ENCODE measurements at regions not wholly inside any gene's neighbourhood (a gene's known extent, or its start where the extent isn't known, plus 50 kb on each side); places are given as distances from the start of the nearest gene placed in this dataset.

GRCh38 chr3:28601291-28601690, 252.7 kb upstream of the AZI2 start:
- TF ChIP-seq, protein P1, sequence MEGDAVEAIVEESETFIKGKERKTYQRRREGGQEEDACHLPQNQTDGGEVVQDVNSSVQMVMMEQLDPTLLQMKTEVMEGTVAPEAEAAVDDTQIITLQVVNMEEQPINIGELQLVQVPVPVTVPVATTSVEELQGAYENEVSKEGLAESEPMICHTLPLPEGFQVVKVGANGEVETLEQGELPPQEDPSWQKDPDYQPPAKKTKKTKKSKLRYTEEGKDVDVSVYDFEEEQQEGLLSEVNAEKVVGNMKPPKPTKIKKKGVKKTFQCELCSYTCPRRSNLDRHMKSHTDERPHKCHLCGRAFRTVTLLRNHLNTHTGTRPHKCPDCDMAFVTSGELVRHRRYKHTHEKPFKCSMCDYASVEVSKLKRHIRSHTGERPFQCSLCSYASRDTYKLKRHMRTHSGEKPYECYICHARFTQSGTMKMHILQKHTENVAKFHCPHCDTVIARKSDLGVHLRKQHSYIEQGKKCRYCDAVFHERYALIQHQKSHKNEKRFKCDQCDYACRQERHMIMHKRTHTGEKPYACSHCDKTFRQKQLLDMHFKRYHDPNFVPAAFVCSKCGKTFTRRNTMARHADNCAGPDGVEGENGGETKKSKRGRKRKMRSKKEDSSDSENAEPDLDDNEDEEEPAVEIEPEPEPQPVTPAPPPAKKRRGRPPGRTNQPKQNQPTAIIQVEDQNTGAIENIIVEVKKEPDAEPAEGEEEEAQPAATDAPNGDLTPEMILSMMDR (IDR thresholded peaks at IDR 0.05): no peak
- Mint-ChIP-seq H3K27ac (no peak overlapping the region), H3K4me3 (no peak overlapping the region), H3K9me3 (no peaks in the 10 kb centered on the region), H3K4me1 (no peaks in the 10 kb centered on the region), H3K36me3 (ENCODE audit: low read depth) (no peaks in the 10 kb centered on the region), H3K27me3 (no peaks in the 10 kb centered on the region)
- CTCF ChIA-PET: no interaction called here
- intact Hi-C loops (cut with micrococcal nuclease): no loop called here
- DNase-seq (no peak), ATAC-seq (ENCODE audit: low read depth) (no peak)
- POLR2A ChIA-PET: no interaction called here

DNA sequence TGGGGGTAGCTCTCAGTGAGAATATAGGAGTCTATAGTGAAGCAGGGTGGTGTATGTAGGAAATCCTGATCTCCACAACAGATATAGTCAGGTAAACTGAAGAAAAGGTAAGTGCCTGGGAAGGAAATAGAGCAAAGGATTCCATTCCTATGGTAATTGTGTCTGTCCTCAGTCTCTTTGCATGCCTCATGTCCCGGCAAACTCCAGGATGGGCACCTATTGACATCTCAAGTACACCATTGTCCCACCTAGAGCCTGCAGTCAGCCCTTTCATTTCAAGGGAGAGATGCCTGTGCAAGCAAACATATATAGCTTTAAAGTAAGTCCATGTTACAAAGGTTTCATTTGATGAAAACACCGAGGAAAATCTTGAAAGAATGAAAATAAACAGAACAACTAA, 257.7 kb upstream of the AZI2 start:
- ATAC-seq (ENCODE audit: low read depth): no peak
- no peak for DNase-seq
- ChIA-PET POLR2A (no interaction called here), CTCF (no interaction called here)
- no peaks in the 10 kb centered on the region for H3K27me3 Mint-ChIP-seq
- H3K4me1 Mint-ChIP-seq: no peaks in the 10 kb centered on the region
- no peak overlapping the region for H3K4me3 Mint-ChIP-seq
- no peaks in the 10 kb centered on the region for H3K36me3 Mint-ChIP-seq (ENCODE audit: low read depth)
- TF ChIP-seq, protein P1 (IDR thresholded peaks at IDR 0.05): no peak
- no peak overlapping the region for H3K27ac Mint-ChIP-seq
- intact Hi-C loops (cut with micrococcal nuclease): no loop called here
- no peaks in the 10 kb centered on the region for H3K9me3 Mint-ChIP-seq

DNA sequence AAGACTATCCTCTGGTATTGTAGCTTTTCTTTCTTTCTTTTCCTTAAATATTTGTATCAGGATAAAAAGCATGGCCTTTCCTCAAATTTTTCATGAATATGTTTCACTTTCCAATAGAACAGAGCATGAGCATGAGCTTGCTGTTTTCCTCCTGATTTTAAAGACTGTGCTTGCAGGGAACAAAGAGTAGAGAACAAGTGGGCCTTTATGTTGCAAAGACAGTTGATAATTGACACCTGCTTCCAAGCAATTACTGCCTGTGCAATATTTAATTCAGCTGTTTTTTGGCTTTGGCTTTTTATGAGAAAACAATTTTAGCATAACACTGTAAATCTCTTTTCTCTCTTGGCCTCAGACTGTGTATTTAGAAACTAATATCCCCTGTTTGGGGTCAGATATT, 263.6 kb upstream of the AZI2 start:
- DNase-seq (no peak), ATAC-seq (ENCODE audit: low read depth) (no peak)
- Mint-ChIP-seq H3K4me3 (no peak overlapping the region), H3K36me3 (ENCODE audit: low read depth) (no peaks in the 10 kb centered on the region), H3K27ac (no peak overlapping the region), H3K27me3 (no peaks in the 10 kb centered on the region), H3K9me3 (no peaks in the 10 kb centered on the region), H3K4me1 (no peaks in the 10 kb centered on the region)
- POLR2A ChIA-PET: no interaction called here
- CTCF ChIA-PET: no interaction called here
- intact Hi-C loops (cut with micrococcal nuclease): no loop called here
- TF ChIP-seq, protein P1 (IDR thresholded peaks at IDR 0.05): no peak

- H3K9me3 Mint-ChIP-seq: no peaks in the 10 kb centered on the region
- no peak for ATAC-seq (ENCODE audit: low read depth)
- H3K27ac Mint-ChIP-seq: no peak overlapping the region
- no peak for DNase-seq
- TF ChIP-seq, protein P1 (IDR thresholded peaks at IDR 0.05): no peak
- H3K27me3 Mint-ChIP-seq: no peaks in the 10 kb centered on the region
- H3K36me3 Mint-ChIP-seq (ENCODE audit: low read depth): no peaks in the 10 kb centered on the region
- no peaks in the 10 kb centered on the region for H3K4me1 Mint-ChIP-seq
- CTCF ChIA-PET: no interaction called here
- intact Hi-C loops (cut with micrococcal nuclease): no loop called here
- no peak overlapping the region for H3K4me3 Mint-ChIP-seq
- POLR2A ChIA-PET: no interaction called here
These were observed 265.0 kb upstream of the AZI2 start for GRCh38 chr3:28613511-28614106.

DNA sequence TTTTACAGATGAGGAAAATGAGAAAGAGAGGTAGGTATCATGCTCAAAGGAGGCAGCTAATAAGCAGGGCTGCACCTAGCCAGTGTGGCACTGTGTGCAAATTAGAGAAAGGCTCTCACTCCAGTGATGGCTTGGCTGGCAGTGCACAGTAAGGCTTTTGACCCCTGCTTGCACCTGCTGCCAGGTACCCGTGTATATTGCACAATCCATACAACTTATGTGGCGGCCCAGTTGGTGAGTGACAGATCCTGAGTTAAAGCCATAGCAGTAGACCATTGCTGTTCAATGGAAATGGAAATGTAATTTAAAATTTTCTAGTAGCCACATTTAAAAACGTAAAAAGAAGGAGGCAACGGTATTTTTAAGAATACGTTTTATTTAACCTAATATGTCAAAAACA, 266.4 kb upstream of the AZI2 start:
- Mint-ChIP-seq H3K4me3 (no peak overlapping the region), H3K4me1 (no peaks in the 10 kb centered on the region), H3K27me3 (no peaks in the 10 kb centered on the region), H3K9me3 (peaks cover 3% of the 10 kb centered on the region), H3K27ac (no peak overlapping the region), H3K36me3 (ENCODE audit: low read depth) (no peaks in the 10 kb centered on the region)
- intact Hi-C loops (cut with micrococcal nuclease): no loop called here
- POLR2A ChIA-PET: no interaction called here
- CTCF ChIA-PET: no interaction called here
- no peak for DNase-seq
- TF ChIP-seq, protein P1 (IDR thresholded peaks at IDR 0.05): no peak
- no peak for ATAC-seq (ENCODE audit: low read depth)
